Superior temporal gyrus (tissue), 1 donor: ENCODE measurements at regions not wholly inside any gene's neighbourhood (a gene's known extent, or its start where the extent isn't known, plus 50 kb on each side); places are given as distances from the start of the nearest gene placed in this dataset.

Source experiments
- DNase-seq: peaks from one replicate; pipeline ENCODE4 v3.0.0-alpha.2; 2016; ENCODE audit errors: extremely low spot score

DNA sequence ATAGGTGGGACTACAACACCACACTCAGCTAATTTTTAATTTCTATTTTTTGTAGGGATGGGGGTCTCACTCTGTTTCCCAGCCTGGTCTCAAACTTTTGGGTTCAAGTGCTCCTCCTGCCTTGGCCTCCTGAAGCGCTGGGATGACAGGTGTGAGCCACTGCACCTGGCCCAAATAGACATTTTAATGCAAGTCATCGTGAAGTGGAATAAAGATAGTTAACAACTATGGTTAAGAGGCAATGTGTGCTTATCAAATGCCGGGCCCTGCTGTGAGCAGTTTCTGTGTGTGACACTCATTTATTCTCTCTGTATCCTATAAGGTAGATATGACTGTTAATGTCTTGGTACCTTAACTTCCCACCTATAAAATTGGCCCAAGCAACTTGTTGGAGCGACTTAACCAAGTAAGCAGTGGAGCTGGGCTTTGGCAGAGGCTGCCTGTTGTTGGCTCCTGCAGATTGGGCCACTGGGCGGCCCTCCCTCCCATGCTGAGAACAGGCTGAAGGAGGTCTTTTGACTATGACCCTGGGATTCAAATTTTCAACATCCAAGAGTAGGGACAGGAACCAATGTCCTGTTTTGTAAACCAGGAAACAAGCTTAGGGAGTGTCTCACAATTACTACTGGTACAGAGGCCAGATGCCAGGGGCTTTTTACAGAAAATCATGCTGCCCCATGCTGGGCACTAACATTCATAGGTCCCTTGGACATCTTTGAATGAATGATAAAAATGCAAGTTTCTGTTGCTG is 450.7 kb downstream of the TSHZ3 start:
- DNase-seq = no peak

GRCh38 chr19:30897553-30897952 is 451.7 kb downstream of the TSHZ3 start:
- no peak for DNase-seq

DNA sequence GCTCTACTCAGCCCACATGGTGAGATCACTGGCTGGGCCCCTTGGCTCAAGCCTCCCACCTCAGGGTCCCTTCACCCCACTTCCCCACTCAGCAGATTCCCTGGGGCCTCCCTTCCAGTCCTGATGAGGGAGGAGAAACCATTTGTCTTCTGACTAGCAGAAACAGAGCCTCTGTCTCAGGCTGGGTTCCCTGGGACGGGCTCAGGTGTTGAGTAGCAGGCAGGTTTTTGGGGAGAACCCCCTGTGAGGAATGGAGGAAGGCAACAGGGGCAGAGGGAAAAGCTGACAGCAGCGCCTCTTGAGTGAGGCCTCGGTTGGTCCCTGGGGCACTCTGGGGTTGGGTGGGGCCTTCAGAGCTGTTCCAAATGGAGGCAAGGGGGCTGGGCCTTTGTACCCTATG is 452.2 kb downstream of the TSHZ3 start:
- DNase-seq = no peak

GRCh38 chr19:30896554-30896953 is 452.7 kb downstream of the TSHZ3 start:
- no peak for DNase-seq

- DNase-seq = no peak
These were observed 453.3 kb downstream of the TSHZ3 start for GRCh38 chr19:30895946-30896345.

- DNase-seq = no peak
These were observed 458.2 kb downstream of the TSHZ3 start for GRCh38 chr19:30891051-30891450.

- DNase-seq = no peak
These were observed 459.2 kb downstream of the TSHZ3 start for GRCh38 chr19:30890033-30890432.

DNA sequence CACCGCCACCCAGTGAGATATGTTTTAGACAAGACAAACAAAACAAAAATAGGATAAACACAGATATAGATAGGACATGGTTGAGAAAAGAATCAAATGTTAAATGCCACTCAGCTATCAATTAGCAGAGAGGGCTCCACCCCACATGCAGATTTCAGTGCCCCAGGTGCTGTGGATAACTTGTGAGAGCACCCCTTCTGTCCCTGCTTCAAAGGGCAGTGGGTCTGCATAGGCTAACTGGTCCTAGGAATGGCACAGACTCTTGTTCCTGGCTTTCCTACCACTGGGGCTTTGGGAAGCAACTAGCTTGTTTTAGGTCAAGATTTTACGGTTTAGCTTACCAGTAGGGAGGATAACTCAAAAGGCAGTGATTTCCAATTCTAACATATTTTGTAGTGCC is 460.3 kb downstream of the TSHZ3 start:
- no peak for DNase-seq

- DNase-seq = no peak
These were observed 462.2 kb downstream of the TSHZ3 start for GRCh38 chr19:30887042-30887441.

DNA sequence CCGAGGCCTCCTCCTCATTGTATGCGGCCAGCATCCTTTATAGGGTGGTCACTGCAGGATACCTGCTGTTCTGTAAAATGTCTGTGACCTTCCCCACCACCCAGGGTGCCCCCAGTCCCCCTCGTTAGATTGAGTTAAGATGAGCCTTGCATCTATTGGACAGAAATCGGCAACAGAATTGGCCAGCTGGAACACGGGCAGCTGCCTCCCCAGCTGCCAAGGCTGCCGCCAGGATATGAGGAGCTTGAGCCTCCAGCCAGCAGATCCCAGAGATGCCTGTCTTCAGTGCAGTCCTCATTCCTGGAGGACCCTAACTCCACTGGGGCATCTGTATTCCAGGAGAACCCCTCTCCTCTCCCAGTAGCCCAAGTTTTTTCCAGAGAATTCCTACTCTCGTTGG is 463.0 kb downstream of the TSHZ3 start:
- DNase-seq = no peak

DNA sequence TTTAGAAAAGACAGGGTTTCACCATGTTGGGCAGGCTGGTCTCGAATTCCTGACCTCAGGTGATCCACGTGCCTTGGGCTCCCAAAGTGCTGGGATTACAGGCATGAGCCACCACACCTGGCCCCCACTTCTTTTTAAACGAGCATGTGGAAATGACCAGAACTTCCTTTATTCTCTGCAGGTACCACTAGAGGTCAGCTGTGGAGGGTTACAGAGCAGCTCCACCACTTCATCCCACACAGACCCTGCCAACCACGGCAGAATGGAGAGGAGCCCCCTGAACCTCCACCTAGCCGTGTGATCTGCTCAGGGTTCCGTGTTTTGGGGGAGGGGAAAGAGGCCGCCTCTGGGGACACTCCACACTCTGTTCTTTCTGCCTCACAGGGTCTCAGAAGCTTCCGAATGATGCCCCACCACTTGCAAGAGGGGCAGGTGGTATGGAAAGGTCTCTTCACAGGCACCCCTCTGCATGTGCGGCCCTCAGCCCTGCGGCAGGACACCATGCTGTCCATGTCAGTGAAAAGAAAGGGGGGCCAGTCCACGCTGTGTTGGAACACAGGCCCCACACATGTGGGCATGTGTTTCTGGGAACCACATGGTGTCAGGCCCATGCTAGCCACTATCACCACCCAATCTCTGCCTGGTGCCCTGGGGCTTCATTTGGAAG is 465.0 kb downstream of the TSHZ3 start:
- no peak for DNase-seq

GRCh38 chr19:30883071-30883470 is 466.2 kb downstream of the TSHZ3 start:
- no peak for DNase-seq

GRCh38 chr19:30882411-30883005 is 466.7 kb downstream of the TSHZ3 start:
- no peak for DNase-seq

- no peak for DNase-seq
These were observed 467.3 kb downstream of the TSHZ3 start for GRCh38 chr19:30881930-30882329.

- DNase-seq = no peak
These were observed 468.0 kb downstream of the TSHZ3 start for GRCh38 chr19:30881281-30881680.

DNA sequence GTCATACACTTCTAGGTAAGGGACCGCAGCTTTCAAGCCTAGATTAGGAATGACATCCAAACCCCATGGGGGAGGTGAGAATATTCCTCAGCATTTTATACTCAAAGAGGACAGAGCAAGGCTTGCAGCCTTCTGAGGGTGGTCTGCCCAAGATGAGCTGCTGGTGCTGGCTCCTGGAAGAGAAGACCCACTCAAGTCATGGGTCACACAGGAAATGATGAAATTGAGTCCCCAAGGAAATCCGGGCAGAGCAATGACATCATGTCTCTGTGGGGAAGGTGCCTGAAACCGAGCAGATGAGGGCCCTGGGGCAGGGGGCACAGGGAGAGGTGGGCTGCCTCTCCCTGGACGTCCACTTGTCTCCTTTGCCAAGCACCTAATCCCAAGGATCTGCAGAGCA is 468.7 kb downstream of the TSHZ3 start:
- DNase-seq = no peak

- no peak for DNase-seq
These were observed 469.1 kb downstream of the TSHZ3 start for GRCh38 chr19:30880151-30880550.

DNA sequence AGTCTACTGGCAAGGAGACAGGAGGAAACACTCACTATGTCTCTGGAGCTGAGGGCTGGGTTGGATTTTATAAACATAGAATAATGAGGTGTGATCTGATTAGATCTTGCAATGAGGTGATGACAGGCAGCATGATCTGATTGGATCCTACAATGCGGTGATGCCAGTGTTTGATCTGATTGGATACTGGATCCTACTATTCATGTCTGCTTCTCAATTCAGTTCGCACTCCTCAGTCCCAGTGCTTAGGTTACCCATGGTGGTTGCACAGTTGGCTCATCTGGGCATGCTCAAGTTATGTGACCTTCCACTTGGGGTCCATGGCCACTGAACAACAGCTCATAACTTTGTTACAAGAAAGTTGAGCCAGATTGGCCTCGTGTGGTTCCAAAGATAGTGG is 469.5 kb downstream of the TSHZ3 start:
- DNase-seq = no peak

DNA sequence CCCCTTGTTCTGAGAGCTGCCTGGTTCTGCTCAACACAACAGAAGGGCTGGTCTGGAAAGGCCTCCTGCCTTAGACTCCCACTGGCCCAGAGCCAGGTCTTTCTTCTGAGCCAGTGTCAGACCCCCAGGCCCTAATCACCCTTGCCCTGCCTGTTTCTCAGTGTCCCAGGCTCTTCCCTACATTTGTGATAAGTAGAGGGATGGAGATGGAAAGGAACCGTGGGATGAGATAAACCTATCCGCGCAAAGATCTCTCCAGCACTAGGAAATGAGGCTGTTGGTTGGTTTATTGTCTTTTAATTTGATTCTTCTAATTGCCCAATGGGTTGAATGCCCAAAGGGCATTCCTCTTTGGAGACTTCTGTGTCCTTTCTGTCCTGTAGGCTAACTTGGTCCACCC is 470.0 kb downstream of the TSHZ3 start:
- no peak for DNase-seq

GRCh38 chr19:30878495-30878894 is 470.7 kb downstream of the TSHZ3 start:
- DNase-seq = no peak

GRCh38 chr19:30877661-30878113 is 471.5 kb downstream of the TSHZ3 start:
- no peak for DNase-seq

GRCh38 chr19:30873691-30874090 is 475.5 kb downstream of the TSHZ3 start:
- no peak for DNase-seq

- DNase-seq = no peak
These were observed 476.2 kb downstream of the TSHZ3 start for GRCh38 chr19:30873003-30873402.
